GM04504 (cell line): ENCODE measurements at regions not wholly inside any gene's neighbourhood (a gene's known extent, or its start where the extent isn't known, plus 50 kb on each side); places are given as distances from the start of the nearest gene placed in this dataset.

Experiments
- DNase-seq: peaks from one replicate; pipeline ENCODE4 v3.0.0-alpha.2; 2012; ENCODE audit warnings: low read depth

DNA sequence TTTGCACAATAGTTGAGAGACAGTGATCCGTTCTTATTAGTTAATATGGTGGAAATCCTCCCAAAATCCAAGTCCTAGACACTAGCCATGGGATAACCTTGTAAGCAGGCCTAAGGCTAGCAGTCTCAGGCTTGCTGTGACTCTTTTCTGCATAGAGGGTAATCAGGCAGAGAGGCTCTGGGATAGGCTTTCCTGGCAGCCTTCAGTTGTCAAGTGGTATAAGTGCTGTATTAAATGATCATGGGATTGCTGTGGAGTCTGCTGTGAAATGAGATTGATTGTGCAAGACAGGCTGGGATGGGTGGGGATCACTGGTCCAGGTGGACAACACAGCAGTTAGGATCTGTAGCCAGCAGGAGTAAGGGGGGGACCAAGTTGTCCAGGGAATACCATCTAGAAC, 416.4 kb downstream of the TLE4 start:
- DNase-seq, result no peak

DNA sequence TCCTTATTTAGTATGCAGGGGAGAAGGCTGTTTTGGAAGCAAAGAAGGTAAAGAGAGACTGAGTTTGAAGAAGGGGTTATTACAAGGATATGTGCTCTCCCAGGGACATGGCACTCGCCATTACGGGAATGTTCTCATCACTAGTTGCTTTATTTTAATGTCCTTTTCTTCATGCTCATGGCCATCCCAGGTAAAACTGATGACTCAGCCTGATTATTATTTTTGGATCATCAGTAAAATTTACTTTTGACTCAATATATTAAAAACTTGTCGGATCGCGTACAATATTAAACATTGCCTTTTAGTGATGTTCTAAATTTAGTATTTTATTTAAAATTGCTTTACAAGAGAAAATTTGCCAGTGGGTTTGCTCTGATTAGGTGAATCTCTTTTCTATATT, 414.7 kb downstream of the TLE4 start:
- DNase-seq, result no peak

DNA sequence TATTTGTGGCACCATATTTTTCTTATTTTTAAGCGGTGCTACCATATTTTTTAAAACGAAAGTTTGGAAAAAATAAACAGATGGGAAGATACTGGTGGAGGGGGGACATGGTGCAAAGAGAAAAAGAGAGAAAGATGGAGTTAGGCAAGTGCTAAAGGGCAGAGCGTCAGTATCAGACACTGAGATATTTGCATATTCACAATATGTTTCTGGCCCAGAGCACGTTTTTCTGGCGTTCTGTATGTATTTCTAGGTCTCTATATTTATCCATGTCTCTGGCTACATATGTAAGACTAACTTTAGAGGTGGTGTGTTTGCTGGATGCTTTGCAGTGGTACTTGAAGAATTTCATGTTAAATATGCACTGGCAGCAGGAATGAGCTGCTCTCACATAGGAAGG, 414.0 kb downstream of the TLE4 start:
- no peak for DNase-seq

DNA sequence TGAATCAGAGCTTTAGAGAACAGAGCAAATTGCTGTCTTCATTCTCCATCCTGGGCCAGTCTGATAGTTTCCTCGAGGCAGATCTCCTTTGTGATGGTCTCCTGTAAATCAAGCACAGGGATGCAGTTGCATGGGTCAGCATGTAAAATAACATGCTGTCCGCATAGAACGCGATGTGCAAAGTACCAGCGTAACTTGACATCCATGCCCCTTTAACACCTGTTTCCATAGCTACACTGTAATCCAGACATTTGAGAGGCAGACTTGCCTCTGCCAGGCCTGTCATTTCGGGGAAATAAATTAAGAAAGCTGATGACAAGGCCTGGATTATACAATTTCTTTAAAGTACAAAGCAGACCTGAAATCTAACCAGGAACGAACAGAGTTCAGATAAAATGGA, 413.5 kb downstream of the TLE4 start:
- no peak for DNase-seq

DNA sequence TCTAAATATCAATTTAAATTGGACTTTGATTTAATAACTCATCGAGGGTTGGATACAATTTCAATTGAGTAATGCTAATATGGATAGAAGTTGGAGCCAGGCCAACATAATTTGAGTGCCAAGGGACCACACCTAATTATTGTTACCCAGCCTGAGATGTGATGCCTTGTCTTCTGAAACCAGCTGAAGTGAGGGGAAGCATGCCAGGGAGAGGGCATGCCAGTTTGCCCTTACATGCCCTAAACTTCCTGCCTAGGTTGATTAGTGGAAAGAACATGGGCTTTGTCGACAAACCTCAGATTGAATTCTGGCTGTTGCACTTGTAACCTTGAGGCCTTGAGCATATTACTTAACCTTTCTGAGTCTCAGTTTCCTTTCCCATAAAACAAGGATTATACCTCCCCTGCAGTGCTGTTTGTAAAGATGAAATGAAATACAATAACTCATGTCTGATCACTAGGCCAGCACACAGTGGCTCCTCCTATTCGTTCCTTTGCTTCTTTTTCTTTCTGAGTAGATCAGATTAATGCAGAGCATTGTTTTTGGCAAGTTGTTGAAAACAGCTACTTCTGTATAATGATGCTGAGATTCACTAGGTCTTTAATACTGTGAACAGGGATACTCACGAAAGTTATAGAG, 412.8 kb downstream of the TLE4 start:
- no peak for DNase-seq

DNA sequence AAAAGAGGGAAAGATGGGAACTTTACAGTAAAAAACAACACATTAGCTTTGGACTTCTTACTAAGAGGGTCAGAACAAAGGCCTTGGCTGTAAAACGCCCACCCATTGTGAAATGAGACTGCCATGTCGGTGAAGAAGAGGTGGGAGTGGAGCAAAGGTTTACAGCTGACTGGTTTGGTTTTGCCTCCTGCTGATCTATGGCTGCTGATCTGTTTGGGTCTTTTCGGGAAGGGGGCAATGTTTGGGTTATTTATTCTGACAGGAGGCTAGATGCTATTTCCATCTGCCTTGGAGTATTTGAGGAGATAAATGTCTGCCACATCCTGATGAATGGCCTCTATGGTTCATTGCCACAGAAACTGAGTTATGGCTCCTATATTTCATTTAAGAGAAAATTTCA, 408.7 kb downstream of the TLE4 start:
- no peak for DNase-seq

DNA sequence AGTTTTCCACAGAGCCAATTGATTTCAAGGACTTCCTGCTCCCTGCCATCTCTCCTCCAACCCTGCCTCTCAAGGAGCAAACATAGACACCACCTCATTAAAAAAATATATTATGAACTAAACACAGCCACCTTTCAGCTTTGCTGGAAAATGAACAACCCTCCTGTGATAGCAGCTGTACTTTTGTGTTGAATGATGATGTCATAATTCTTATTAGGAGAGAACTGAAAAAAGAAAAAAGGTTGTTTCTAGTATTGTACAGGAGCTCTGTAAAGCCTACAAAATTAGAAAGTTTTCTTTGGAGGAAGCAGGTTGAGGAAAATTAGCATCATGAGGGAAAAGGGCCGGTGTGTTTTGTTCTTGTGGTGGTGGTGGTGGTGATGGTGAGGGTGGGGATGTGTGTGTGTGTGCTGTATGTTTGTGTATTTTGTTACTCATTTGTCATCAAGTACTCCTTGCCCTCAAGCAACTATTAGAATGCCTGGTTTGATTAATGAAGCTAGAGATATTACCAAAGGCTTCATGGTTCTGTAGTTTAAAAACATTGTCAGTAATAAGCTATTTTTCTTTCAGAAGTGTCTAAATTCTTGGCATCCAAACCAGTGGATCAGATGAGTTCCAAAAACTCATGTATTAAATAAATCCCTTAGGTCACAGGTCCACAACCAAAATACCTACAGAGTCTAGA, 405.9 kb downstream of the TLE4 start:
- no peak for DNase-seq

DNA sequence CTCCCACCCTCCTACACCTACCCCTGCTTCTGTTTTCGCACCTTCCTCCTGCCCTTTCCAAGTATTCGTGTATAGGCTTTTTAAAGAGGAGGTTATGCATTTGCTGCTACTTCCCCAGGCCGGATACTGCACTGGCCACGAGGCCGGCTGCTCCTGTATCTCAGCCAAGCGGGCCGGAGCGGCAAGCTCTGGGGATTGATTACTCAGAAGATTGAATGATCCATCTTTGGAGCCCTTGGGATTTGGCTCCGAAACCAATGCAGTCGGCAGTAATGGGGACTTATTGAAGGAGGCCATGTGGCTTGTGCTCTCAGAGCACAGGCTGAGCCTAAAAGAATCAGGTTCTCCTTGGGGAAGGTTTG, 405.3 kb downstream of the TLE4 start:
- DNase-seq, result no peak

DNA sequence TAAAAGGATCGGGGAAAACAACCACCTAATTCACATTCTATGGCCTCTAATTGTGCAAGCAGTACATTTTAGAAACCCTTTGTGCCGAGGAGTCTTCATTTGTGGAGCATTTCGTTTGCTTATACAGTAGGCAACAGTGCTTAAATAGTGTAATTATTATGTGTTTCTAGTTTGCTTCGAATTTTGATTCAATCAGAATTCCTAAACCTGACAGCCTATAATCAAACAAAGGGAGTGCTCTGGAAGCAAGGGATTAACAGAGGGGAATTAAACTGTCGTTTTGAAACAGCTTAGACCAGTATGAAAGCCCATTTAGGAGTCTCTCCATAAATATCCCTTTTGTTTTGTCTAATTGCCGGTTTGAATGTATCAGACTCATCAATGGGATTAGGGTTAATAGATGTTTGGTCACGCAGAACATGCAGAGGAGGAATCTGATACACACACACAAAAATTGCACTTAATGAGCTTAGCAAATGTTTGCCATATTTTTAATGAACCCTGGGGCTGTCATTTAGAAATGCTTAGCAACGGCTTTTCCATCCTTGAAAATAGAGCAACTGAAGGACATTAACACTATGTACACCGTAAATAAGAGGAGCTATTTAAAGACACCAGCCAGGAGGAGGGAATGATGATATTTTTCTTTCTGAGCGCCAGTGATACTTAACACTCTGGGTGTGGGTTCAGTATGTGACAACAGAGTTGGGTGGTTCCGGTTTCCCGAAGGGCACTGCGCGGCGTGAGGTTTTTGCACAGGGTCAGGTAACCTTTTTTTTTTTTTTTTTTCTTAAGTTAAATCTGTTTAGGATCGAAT, 404.7 kb downstream of the TLE4 start:
- no peak for DNase-seq

DNA sequence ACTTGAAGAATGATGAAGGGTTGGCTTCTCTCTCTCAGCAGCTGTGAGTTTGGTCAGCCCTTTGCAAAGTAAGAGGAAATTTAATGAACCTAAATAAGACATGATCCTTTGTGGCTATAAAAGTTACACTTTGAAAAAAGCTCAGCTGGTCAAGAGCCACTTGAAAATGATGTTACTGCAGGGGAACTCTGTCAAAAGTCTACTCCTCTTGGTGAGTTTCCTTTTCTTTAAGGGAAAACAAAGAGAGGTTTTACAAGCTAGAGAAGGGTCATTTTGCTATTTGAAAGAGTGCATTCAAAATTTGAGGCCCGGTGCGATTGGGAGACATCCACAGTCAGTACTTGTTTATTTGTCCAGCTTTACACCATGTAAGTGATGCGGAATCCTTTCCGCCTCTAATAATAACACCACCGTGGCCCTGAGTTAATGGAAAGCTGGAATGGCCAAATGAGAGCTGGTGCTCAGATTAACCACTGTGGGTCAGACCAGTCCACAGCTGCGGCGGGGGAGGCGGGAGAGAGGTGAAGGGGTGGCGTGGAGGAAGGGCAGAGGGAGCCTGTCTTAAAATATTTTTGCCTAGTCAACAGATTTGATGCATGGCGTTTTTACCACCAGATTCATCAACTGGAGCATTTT, 404.0 kb downstream of the TLE4 start:
- no peak for DNase-seq

DNA sequence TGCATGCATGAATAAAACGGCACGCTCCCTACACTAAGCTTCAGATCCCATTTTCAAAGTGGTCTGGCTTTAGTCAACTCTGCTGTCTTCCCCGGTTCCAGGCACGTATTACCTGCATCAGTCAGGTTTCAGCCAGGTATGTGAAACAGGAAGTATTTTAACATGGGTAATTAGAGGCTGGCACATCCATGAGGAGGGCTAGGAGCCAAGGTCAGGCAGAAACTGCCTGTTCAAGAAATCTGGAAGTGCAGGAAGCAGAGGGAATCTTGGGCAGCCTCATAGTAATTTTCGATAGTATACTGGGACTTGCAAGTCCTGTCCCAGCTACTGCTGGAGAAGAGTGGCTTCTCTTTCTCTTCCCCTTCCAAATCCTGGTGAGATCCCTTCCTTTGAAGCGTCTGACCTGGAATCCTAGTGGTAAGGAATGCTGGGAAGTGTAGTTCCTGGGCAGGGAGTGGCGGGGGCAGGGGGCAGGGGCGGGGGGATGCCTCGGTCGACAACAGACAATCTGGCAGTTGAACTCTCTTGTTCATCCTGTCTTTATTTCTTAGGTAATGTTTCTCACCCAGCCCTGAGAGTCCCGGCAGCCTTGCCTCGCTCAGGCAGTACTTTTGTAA, 403.1 kb downstream of the TLE4 start:
- DNase-seq, result no peak

DNA sequence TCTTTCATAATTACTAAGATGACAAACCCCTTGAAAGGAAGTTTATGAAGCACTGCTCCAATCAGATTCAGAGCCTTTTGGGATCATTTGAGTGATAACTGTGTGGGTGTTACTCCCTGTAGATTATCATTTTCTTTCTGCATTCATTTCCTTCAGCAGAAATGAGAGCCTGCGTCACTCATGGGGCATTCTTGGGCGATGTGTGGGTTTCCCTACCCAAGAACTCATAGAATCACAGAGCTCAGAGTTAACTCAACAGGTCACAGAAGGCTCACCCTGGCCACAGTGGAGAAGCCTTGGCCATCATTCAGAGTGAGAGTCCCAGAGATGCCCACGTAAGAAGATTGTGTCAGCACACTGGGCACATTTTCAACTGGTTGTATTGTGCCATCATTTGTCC, 401.9 kb downstream of the TLE4 start:
- no peak for DNase-seq

DNA sequence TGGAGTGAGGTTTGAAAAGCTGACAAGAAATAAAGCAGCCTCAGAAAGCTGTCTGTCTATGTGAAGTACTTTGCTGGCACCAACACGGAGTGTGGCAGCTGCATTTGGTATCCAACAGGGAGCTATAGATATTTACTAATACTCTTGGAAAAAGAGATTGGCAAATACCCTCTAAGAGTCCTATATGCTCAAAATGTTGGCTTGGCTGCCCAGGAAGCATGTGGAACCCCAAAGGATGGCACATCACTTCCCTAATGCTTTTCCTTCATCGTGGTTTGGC, 398.3 kb downstream of the TLE4 start:
- DNase-seq, result no peak

DNA sequence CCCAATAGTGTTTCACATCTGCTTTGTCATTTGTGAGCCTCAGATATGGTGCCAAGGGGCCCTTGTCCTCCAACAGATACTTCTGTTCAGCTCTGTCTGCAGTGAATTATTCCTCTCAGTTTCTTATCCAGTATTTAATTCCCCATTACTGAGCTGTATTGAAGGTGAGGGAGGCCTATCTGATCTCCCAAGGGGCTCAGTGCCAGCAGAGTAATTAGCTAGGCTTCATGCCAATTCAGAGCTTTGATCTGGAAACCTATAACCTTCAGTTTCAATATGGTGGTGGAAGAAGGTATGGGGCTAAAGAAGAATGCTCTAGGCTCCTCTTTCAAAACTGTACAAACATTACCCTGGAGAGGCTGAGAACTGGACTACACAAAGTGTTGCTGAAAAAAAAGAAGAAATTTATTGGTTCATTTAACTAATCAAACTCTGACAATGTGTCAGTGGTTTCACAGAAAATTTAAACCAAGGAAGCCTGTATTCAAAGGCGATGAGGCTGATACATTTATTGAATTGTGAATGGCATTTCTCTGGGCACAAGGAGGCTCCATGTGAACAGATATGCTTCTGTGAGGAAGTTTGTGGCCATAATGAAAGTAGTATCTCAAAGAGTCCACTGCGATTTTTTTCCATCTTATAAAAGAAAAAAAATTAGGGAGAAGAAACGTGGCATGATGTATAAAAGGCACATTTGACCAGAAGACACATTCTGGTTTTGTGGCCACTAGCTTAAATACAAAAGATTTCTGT, 397.8 kb downstream of the TLE4 start:
- DNase-seq, result no peak

DNA sequence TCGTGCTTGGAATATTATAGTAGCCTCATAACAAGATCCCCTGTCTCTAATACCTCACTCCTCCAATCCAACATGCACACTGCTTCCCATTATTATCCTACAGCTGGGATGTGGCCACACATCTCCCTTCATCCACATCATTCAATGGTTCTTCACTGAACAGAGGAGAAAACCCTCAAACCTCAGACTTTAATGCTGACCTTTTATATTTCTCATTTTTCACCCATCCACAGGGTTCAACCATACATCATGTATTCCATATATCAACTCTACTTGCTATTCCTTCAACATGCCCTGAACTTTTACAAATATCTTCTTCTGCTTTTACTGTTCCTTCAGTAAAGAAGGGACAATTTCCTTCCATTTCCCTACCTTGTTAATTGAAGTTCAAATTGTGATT, 396.8 kb downstream of the TLE4 start:
- DNase-seq, result no peak

DNA sequence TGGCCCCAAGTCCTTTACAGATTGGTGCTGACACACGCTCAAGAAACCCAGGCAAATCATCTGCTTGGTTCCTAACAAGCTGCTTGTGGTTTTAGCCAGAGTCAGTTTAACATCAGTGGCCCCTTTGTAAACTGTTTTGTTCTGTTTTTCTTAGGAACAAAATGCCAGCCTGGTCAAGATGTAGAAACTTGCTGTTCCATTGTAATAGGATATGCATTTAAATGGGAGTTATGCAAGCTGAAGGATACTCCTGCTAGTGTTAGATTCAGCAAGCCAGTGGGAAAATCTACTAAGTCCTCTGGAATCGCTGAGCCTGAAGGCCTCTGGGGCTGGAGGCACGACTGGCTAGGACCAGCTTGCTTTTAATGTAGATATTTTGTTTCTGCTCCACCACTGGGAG, 391.1 kb downstream of the TLE4 start:
- no peak for DNase-seq

DNA sequence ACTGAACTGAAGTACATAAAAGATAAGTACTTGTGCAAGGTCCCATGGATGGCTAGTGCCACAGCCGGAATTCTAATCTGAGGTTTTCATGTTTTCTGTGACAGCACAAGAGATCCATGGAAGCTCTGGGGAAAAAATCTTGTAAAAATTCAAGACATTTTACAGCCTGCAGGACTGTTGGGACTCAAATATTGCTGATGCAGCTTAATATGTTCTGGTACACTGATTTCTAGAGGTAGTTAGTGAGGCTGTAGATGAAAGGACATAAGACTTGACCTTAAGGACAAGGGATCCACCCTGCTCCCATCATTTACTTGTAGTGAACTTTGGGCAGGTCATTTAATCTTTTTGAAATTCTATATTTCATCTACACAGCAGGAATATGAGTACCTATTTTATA, 390.4 kb downstream of the TLE4 start:
- no peak for DNase-seq

DNA sequence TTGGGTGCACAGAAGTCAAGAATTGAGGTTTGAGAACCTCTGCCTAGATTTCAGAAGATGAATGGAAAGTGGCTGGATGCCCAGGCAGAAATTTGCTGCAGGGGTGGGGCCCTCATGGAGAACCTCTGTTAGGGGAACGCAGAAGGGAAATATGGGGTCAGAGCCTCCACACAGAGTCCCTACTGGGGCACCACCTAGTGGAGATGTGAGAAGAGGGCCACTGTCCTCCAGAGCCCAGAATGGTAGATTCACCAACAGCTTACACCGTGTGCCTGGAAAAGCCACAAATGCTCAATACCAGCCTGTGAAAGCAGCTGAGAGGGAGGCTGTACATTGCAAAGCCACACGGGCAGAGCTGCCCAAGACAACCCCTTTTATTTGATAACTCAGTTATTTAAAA, 383.5 kb downstream of the TLE4 start:
- DNase-seq, result no peak

DNA sequence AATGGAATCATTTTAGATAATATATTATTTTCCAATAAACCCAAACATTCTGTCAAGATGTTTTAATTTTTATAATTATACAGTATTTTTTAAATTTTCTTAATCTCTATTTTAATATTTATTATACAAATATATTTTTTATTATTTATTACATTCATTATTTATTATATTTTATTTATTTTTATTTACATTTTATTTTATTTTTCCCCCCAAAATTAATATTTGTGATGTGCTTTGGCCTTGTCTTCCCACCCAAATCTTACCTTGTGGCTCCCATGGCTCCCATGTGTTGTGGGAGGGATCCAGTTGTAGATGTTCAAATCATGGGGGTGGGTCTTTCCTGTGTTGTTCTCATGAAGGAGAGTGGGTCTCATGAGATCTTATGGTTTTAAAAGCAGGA, 382.1 kb downstream of the TLE4 start:
- DNase-seq, result no peak

DNA sequence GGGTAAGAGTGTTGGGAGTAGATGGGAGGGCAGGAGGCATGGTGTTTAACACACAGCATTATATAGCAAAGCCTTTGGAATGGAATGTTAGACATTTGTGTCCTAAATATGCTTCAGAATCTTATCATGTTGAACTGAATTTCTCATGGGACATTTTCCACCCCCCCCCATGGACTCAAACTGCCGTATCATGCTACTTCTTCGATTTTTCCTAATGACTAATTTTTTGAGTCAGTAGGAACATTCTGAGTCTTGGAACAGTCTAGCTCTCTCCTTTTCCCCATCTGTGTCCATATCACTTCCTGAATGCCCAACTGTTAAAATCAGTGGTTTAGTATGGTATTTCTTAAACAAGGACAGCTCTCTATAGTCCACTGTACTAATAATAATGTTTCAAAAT, 380.6 kb downstream of the TLE4 start:
- DNase-seq, result no peak

DNA sequence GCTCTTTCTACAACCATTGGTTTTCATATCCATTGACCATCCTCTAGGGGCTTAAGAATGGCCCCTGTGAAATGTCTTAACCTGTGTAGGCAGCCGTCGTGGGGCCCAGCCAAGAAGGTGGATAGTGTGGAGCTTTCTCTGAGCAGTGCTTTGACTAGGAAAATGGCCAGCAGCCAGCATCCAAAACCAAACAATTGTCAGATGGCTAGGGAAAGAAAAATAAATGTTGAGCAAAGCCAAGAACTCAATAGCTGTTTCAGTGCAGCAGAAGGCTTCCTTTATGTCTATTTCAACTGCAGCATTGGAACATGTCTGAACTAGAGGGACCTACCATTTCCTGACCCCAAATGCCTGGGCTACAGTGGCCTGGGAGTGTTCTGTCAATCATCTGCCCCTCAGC, 374.9 kb downstream of the TLE4 start:
- DNase-seq, result no peak

DNA sequence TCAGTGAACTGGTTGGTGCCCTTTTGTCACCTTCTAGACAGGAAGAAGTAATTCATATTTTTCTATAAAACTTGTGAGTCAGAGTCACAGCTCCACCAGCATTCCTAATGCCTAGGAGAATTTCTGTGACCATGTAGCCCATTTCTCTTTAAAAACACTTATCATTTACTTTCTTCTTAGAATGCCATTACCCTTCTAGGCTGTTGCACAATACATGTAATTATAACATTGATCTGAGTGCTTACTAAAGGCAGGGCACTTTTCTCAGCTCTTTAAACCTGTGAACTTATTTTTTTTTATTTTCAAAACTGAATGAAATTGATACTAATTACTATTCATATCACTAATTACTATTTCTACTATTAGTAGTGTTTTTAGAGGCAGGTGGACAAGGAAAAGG, 373.7 kb downstream of the TLE4 start:
- DNase-seq, result no peak
